ENCODE measurements at regions not wholly inside any gene's neighbourhood (a gene's known extent, or its start where the extent isn't known, plus 50 kb on each side); places are given as distances from the start of the nearest gene placed in this dataset.

DNA sequence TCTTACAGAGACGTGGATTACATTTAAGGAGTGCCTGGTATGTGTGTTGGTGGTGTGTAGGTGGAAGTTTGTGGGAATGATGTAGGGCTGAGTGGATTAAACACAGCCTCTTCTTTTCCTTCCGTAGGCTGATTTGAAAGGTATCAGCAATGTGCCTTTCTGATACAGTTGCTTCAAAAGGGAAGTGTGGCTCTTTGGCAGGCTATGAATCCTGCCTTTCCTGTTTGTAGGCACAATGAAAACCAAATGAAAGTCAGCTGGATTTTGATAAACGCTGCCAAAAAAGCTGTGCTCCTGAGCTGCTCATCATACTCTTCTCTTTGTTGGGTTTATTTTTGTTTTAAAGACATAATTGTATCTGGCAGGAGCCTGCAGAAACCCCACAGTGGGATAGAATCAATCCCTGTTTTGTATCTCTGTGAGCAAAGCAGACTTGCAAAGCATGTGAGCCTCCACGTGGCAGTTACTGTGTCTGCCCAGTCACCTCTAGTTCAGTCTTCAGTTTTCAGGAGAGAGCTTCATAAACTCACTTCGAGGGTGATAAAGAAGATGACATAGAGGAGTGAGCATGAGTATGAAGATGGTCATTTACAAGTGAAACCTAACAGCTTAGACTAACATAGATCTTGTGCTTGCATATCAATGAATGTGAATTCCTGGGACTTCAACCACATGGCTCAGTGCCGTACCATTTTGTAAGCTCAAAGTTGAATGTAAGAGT, 655.7 kb upstream of the KIRREL3 start:
- Histone ChIP-seq H3K4me1 (ENCODE audit: control insufficient read depth in 2 of 2, insufficient read depth in 2 of 2, low read length in 2 of 2) (no peaks in the 10 kb centered on the region), H4K20me1 (ENCODE audit: control insufficient read depth, insufficient read depth, low read length, poor library complexity, severe bottlenecking) (no peaks in the 10 kb centered on the region), H3K9ac (ENCODE audit: low read length) (no peak overlapping the region), H3K9me3 (ENCODE audit: control extremely low read depth in 1 of 3, control insufficient read depth in 2 of 3, insufficient read depth in 1 of 3, low read length in 2 of 3) (peaks cover 0 to 5% (median 0%) of the 10 kb centered on the region in 3 donors), H2AFZ (ENCODE audit: insufficient read depth, low read depth, low read length, poor library complexity, severe bottlenecking) (no peak overlapping the region), H3K27ac (ENCODE audit: low read length in 2 of 2) (no peak overlapping the region), H3K79me2 (ENCODE audit: control insufficient read depth, insufficient read depth, low read length) (no peaks in the 10 kb centered on the region), H3K36me3 (replicated peaks in 1 of 2; ENCODE audit: control extremely low read depth in 1 of 2, control insufficient read depth in 1 of 2, extremely low read depth in 1 of 2, insufficient read depth in 2 of 2, low read length in 1 of 2) (no peaks in the 10 kb centered on the region), H3K4me3 (ENCODE audit: control extremely low read depth in 1 of 5, extremely low read depth in 1 of 5, insufficient read depth in 1 of 5, low read depth in 2 of 5, low read length in 4 of 5) (no peak overlapping the region), H3K27me3 (replicated peaks in 1 of 4; ENCODE audit: control extremely low read depth in 1 of 4, control insufficient read depth in 3 of 4, insufficient read depth in 4 of 4, low read length in 3 of 4) (no peaks in the 10 kb centered on the region), H3K4me2 (replicated peaks; ENCODE audit: low read depth, low read length, poor library complexity, severe bottlenecking) (no peak overlapping the region)
- Mint-ChIP-seq H3K27me3 (no peaks in the 10 kb centered on the region), H3K4me3 (no peak overlapping the region), H3K4me1 (no peaks in the 10 kb centered on the region), H3K27ac (no peak overlapping the region), H3K9me3 (ENCODE audit: insufficient read depth) (peaks cover 3% of the 10 kb centered on the region)
- WGBS (ENCODE audit: insufficient coverage), result 28% methylated on average over 5 of the region's 6 CpGs
- intact Hi-C loops (cut with micrococcal nuclease), result no loop called here
- POLR2A ChIA-PET, result no interaction called here
- CTCF ChIA-PET, result no interaction called here
- DNase-seq (no peak), ATAC-seq (ENCODE audit: low read depth) (no peak)
- no peak for TF ChIP-seq EZH2 (IDR thresholded peaks at IDR 0.05; ENCODE audit: borderline replicate concordance, insufficient read depth, low read depth, low read length, poor library complexity, severe bottlenecking)
- TF ChIP-seq, protein P1, sequence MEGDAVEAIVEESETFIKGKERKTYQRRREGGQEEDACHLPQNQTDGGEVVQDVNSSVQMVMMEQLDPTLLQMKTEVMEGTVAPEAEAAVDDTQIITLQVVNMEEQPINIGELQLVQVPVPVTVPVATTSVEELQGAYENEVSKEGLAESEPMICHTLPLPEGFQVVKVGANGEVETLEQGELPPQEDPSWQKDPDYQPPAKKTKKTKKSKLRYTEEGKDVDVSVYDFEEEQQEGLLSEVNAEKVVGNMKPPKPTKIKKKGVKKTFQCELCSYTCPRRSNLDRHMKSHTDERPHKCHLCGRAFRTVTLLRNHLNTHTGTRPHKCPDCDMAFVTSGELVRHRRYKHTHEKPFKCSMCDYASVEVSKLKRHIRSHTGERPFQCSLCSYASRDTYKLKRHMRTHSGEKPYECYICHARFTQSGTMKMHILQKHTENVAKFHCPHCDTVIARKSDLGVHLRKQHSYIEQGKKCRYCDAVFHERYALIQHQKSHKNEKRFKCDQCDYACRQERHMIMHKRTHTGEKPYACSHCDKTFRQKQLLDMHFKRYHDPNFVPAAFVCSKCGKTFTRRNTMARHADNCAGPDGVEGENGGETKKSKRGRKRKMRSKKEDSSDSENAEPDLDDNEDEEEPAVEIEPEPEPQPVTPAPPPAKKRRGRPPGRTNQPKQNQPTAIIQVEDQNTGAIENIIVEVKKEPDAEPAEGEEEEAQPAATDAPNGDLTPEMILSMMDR (IDR thresholded peaks at IDR 0.05), result no peak

DNA sequence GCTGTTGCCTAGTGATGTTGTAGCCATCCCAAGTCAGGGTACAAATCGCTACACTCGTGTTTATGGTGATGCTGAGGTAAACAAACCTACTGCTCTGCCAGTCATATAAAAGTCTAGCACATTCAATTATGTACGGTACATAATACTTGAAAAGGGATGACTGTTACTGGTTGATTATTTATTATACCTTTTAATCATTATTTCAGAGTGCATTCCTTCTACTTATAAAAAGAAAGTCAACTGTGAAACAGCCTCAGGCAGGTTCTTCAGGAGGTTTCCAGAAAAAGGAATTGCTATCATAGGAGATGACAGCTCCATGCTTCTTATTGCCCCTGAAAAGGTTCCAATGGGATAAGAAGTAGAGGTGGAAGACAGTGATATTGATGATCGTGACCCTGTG, 652.5 kb upstream of the KIRREL3 start:
- ChIA-PET POLR2A (no interaction called here), CTCF (no interaction called here)
- Histone ChIP-seq H3K27me3 (replicated peaks in 1 of 4; ENCODE audit: control extremely low read depth in 1 of 4, control insufficient read depth in 3 of 4, insufficient read depth in 4 of 4, low read length in 3 of 4) (no peaks in the 10 kb centered on the region), H3K27ac (ENCODE audit: low read length in 2 of 2) (no peak overlapping the region), H3K9ac (ENCODE audit: low read length) (no peak overlapping the region), H3K36me3 (replicated peaks in 1 of 2; ENCODE audit: control extremely low read depth in 1 of 2, control insufficient read depth in 1 of 2, extremely low read depth in 1 of 2, insufficient read depth in 2 of 2, low read length in 1 of 2) (no peaks in the 10 kb centered on the region), H4K20me1 (ENCODE audit: control insufficient read depth, insufficient read depth, low read length, poor library complexity, severe bottlenecking) (no peaks in the 10 kb centered on the region), H3K9me3 (ENCODE audit: control extremely low read depth in 1 of 3, control insufficient read depth in 2 of 3, insufficient read depth in 1 of 3, low read length in 2 of 3) (peaks cover 0 to 5% (median 0%) of the 10 kb centered on the region in 3 donors), H3K4me1 (ENCODE audit: control insufficient read depth in 2 of 2, insufficient read depth in 2 of 2, low read length in 2 of 2) (no peaks in the 10 kb centered on the region), H3K4me3 (ENCODE audit: control extremely low read depth in 1 of 5, extremely low read depth in 1 of 5, insufficient read depth in 1 of 5, low read depth in 2 of 5, low read length in 4 of 5) (no peak overlapping the region), H2AFZ (ENCODE audit: insufficient read depth, low read depth, low read length, poor library complexity, severe bottlenecking) (no peak overlapping the region), H3K4me2 (replicated peaks; ENCODE audit: low read depth, low read length, poor library complexity, severe bottlenecking) (no peak overlapping the region), H3K79me2 (ENCODE audit: control insufficient read depth, insufficient read depth, low read length) (no peaks in the 10 kb centered on the region)
- Mint-ChIP-seq H3K27ac (no peak overlapping the region), H3K9me3 (ENCODE audit: insufficient read depth) (no peaks in the 10 kb centered on the region), H3K4me1 (no peaks in the 10 kb centered on the region), H3K4me3 (no peak overlapping the region), H3K27me3 (no peaks in the 10 kb centered on the region)
- DNase-seq (no peak), ATAC-seq (ENCODE audit: low read depth) (no peak)
- 100% methylated on average over 2 of the region's 4 CpGs for WGBS (ENCODE audit: insufficient coverage)
- TF ChIP-seq EZH2 (IDR thresholded peaks at IDR 0.05; ENCODE audit: borderline replicate concordance, insufficient read depth, low read depth, low read length, poor library complexity, severe bottlenecking), result no peak
- TF ChIP-seq, protein P1 (IDR thresholded peaks at IDR 0.05), result no peak
- intact Hi-C loops (cut with micrococcal nuclease), result no loop called here

Data from B cell (primary cell).